SK-N-MC (cell line): ENCODE measurements at regions not wholly inside any gene's neighbourhood (a gene's known extent, or its start where the extent isn't known, plus 50 kb on each side); places are given as distances from the start of the nearest gene placed in this dataset.

Experiments
- EZH2 ChIP-seq: fragments of 200-600 bp; sonication (generic); IDR thresholded peaks from one replicate; pipeline ENCODE4 v1.6.1; 2017; ENCODE audit warnings: antibody characterized with exemption
- FOXP2 ChIP-seq: optimal IDR thresholded peaks from 2 replicates; pipeline ENCODE3; 2011; ENCODE audit warnings: mild to moderate bottlenecking, moderate library complexity; ENCODE audit not compliant: insufficient read depth; ENCODE audit errors: extremely low read length, control extremely low read depth
- POLR2AphosphoS5 ChIP-seq: IDR thresholded peaks from 2 replicates; pipeline ENCODE4 v1.6.1; 2012; ENCODE audit warnings: mild to moderate bottlenecking, low read depth, low read length, borderline replicate concordance

DNA sequence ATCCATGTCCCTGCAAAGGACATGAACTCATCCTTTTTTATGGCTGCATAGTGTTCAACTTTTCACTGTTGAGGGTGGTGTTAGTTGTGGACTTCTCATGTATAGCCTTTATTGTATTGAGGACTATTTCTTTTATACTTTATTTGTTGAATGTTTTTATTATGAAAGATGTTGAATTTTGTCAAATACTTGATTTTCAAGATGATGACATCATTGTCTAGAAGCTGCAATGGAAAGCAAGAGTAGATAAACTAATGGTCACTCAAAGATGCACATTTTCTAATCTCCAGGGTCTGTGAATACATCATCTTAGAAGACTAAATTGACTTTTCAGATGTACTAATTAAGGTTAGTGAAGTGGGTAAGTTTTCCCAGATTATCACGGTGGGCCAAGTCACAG, 1117.0 kb downstream of the DSC3 start:
- no peak for TF ChIP-seq EZH2
- no peak for TF ChIP-seq POLR2AphosphoS5
- no peak for TF ChIP-seq FOXP2
